CD8-positive, alpha-beta memory T cell (primary cell): ENCODE measurements at regions not wholly inside any gene's neighbourhood (a gene's known extent, or its start where the extent isn't known, plus 50 kb on each side); places are given as distances from the start of the nearest gene placed in this dataset.

Experiments
- CTCF ChIA-PET: fragments of 350-600 bp; sonication (Branson Sonifier 250); formaldehyde crosslinking; loops from one replicate; lab custom pipeline; 2021; ENCODE audit warnings: antibody characterized with exemption; lab: Charles Lee
- POLR2A ChIA-PET: fragments of 350-600 bp; sonication (Branson Sonifier 250); formaldehyde crosslinking; loops from one replicate; lab custom pipeline; 2021; ENCODE audit warnings: antibody characterized with exemption; lab: Charles Lee
- DNase-seq, 5 donors: peaks; one replicate each; pipeline versions ENCODE4 v3.0.0 to v3.0.0-alpha.2; 2020 to 2022; ENCODE audit warnings: mixed read lengths in 1 of 5
- H3K27ac ChIP-seq: one replicate; pipeline ENCODE4 v1.7.0; 2013; ENCODE audit warnings: low read depth, mild to moderate bottlenecking, low read length, moderate library complexity
- H3K27me3 ChIP-seq: 2 replicates; pipeline ENCODE4 v1.7.0; 2013; ENCODE audit warnings: low read length, mild to moderate bottlenecking; ENCODE audit not compliant: insufficient read depth, poor library complexity, severe bottlenecking
- H3K36me3 ChIP-seq: 2 replicates; pipeline ENCODE4 v1.7.0; 2013; ENCODE audit warnings: mild to moderate bottlenecking, low read length, moderate library complexity; ENCODE audit not compliant: insufficient read depth
- H3K4me1 ChIP-seq: 2 replicates; pipeline ENCODE4 v1.7.0; 2013; ENCODE audit warnings: mild to moderate bottlenecking, low read length, moderate library complexity; ENCODE audit not compliant: insufficient read depth
- H3K4me3 ChIP-seq: 2 replicates; pipeline ENCODE4 v1.7.0; 2013; ENCODE audit warnings: mild to moderate bottlenecking, low read length
- H3K9me3 ChIP-seq: 2 replicates; pipeline ENCODE4 v1.7.0; 2013; ENCODE audit warnings: mild to moderate bottlenecking, low read length
- H3K27ac Mint-ChIP-seq, 8 donors: one replicate each; pipeline ENCODE4 v1.8.0; 2020 to 2021; ENCODE audit warnings: mixed read lengths in 8 of 8, mild to moderate bottlenecking in 6 of 8, inconsistent platforms in 3 of 8, moderate library complexity in 3 of 8
- H3K27me3 Mint-ChIP-seq, 2 donors: one replicate each; pipeline ENCODE4 v1.8.0; 2020 to 2021; ENCODE audit warnings: mixed read lengths in 2 of 2, mild to moderate bottlenecking in 1 of 2, moderate library complexity in 1 of 2
- H3K36me3 Mint-ChIP-seq, 3 donors: one replicate each; pipeline ENCODE4 v1.8.0; 2020 to 2021; ENCODE audit warnings: mixed read lengths in 3 of 3, inconsistent platforms in 1 of 3, mild to moderate bottlenecking in 1 of 3
- H3K4me1 Mint-ChIP-seq, 3 donors: one replicate each; pipeline ENCODE4 v1.8.0; 2020 to 2021; ENCODE audit warnings: mixed read lengths in 3 of 3, inconsistent platforms in 1 of 3, mild to moderate bottlenecking in 1 of 3
- H3K4me3 Mint-ChIP-seq, 7 donors: one replicate each; pipeline ENCODE4 v1.8.0; 2020 to 2021; ENCODE audit warnings: mixed read lengths in 7 of 7, mild to moderate bottlenecking in 6 of 7, moderate library complexity in 4 of 7, inconsistent platforms in 2 of 7
- H3K9me3 Mint-ChIP-seq, 5 donors: one replicate each; pipeline ENCODE4 v1.8.0; 2020 to 2022; ENCODE audit warnings: mixed read lengths in 5 of 5, mild to moderate bottlenecking in 3 of 5, moderate library complexity in 2 of 5, inconsistent platforms in 1 of 5

DNA sequence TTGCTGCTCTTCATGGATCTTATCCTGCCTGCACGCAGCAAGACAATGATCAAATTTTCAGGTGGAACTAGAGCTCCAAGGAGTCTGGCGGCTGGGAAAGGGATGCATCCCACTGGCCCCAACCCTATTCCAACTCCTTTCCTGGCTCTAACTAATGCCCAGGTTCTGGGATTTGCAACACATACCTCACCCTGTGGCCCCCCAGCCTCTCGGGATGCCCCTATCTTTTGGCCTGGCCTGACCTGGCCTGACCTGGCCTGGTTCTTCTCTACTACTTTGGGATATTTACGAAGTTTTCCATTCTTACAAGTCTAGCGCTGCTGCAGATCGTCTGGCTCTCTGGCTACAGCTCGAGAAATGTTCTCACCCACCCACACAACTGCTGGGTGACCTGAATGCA lies 56.4 kb upstream of the CDKN2AIP start:
- H3K36me3 ChIP-seq: no peaks in the 10 kb centered on the region
- H3K27me3 Mint-ChIP-seq: peaks cover 10 to 39% of the 10 kb centered on the region in 2 donors
- H3K36me3 Mint-ChIP-seq: no peaks in the 10 kb centered on the region
- no peak overlapping the region for H3K27ac Mint-ChIP-seq
- H3K9me3 ChIP-seq: no peaks in the 10 kb centered on the region
- no peak overlapping the region for H3K27ac ChIP-seq
- ChIA-PET POLR2A (interaction anchor here (0.6 kb wide), 1 partner anchor 89 kb away, joined by 9 read pairs; no protein-coding TSS in a partner anchor), CTCF (no interaction called here)
- no peak overlapping the region for H3K4me3 ChIP-seq
- no peak overlapping the region for H3K4me3 Mint-ChIP-seq
- no peaks in the 10 kb centered on the region for H3K9me3 Mint-ChIP-seq
- H3K27me3 ChIP-seq: no peaks in the 10 kb centered on the region
- peaks cover 7% of the 10 kb centered on the region for H3K4me1 ChIP-seq
- DNase-seq: no peak
- H3K4me1 Mint-ChIP-seq: peaks cover 0 to 4% (median 0%) of the 10 kb centered on the region in 3 donors

- H3K9me3 ChIP-seq: no peaks in the 10 kb centered on the region
- no peak overlapping the region for H3K27ac Mint-ChIP-seq
- ChIA-PET CTCF (no interaction called here), POLR2A (no interaction called here)
- no peaks in the 10 kb centered on the region for H3K36me3 ChIP-seq
- H3K9me3 Mint-ChIP-seq: no peaks in the 10 kb centered on the region
- peaks cover 7% of the 10 kb centered on the region for H3K4me1 ChIP-seq
- H3K27ac ChIP-seq: no peak overlapping the region
- no peak overlapping the region for H3K4me3 Mint-ChIP-seq
- peaks cover 0 to 4% (median 0%) of the 10 kb centered on the region in 3 donors for H3K4me1 Mint-ChIP-seq
- H3K27me3 Mint-ChIP-seq: peaks cover 10 to 45% of the 10 kb centered on the region in 2 donors
- DNase-seq: no peak
- no peak overlapping the region for H3K4me3 ChIP-seq
- no peaks in the 10 kb centered on the region for H3K36me3 Mint-ChIP-seq
- no peaks in the 10 kb centered on the region for H3K27me3 ChIP-seq
Observed at GRCh38 chr4:183388777-183389176, 55.7 kb upstream of the CDKN2AIP start.

DNA sequence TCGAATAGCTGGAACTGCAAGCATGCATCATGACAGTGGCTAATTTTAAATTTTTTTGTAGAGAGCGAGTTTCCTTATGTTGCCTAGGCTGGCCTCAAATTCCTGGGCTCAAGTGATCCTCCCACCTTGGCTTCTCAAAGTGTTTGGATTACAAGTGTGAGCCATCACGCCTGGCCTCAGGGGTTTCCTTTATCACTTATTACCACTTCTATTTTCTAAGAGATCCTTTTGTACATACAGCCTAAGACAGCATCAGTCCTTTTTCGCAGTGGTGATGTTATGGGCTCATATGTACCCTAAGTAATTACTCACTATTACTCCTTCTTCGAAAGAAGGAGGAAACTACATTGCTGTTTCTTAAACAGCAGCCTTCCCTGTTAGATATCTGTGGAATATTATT lies 54.1 kb upstream of the CDKN2AIP start:
- H3K36me3 Mint-ChIP-seq: no peaks in the 10 kb centered on the region
- H3K4me1 Mint-ChIP-seq: peaks cover 0 to 4% (median 0%) of the 10 kb centered on the region in 3 donors
- Histone ChIP-seq H3K9me3 (no peaks in the 10 kb centered on the region), H3K27ac (no peak overlapping the region), H3K4me1 (peaks cover 7% of the 10 kb centered on the region), H3K27me3 (no peaks in the 10 kb centered on the region), H3K4me3 (no peak overlapping the region), H3K36me3 (no peaks in the 10 kb centered on the region)
- CTCF ChIA-PET: no interaction called here
- H3K4me3 Mint-ChIP-seq: no peak overlapping the region
- peaks cover 10 to 56% of the 10 kb centered on the region in 2 donors for H3K27me3 Mint-ChIP-seq
- H3K9me3 Mint-ChIP-seq: no peaks in the 10 kb centered on the region
- no peak overlapping the region for H3K27ac Mint-ChIP-seq
- POLR2A ChIA-PET: no interaction called here
- no peak for DNase-seq

- Mint-ChIP-seq H3K4me3 (no peak overlapping the region), H3K27ac (no peak overlapping the region), H3K9me3 (no peaks in the 10 kb centered on the region), H3K27me3 (peaks cover 10 to 53% of the 10 kb centered on the region in 2 donors), H3K4me1 (peaks cover 0 to 5% (median 0%) of the 10 kb centered on the region in 3 donors), H3K36me3 (no peaks in the 10 kb centered on the region)
- Histone ChIP-seq H3K36me3 (no peaks in the 10 kb centered on the region), H3K4me3 (no peak overlapping the region), H3K27ac (no peak overlapping the region), H3K4me1 (peaks cover 7% of the 10 kb centered on the region), H3K9me3 (no peaks in the 10 kb centered on the region), H3K27me3 (no peaks in the 10 kb centered on the region)
- CTCF ChIA-PET: no interaction called here
- DNase-seq: no peak
- POLR2A ChIA-PET: no interaction called here
Observed at GRCh38 chr4:183391204-183391603, 53.2 kb upstream of the CDKN2AIP start.

GRCh38 chr4:183392377-183392776 lies 52.1 kb upstream of the CDKN2AIP start:
- H3K27ac Mint-ChIP-seq: peak overlapping the region in 1 of 8 donors; percentile 64
- no peak overlapping the region for H3K27ac ChIP-seq
- CTCF ChIA-PET: interaction anchor here (1.6 kb wide), 1 partner anchor 15 kb away, joined by 4 read pairs; no protein-coding TSS in a partner anchor

GRCh38 chr4:183393446-183393845 lies 51.0 kb upstream of the CDKN2AIP start:
- DNase-seq: no peak
- no peaks in the 10 kb centered on the region for H3K9me3 Mint-ChIP-seq
- H3K4me3 Mint-ChIP-seq: no peak overlapping the region
- Histone ChIP-seq H3K4me1 (peaks cover 13% of the 10 kb centered on the region), H3K9me3 (no peaks in the 10 kb centered on the region), H3K4me3 (no peak overlapping the region), H3K36me3 (no peaks in the 10 kb centered on the region), H3K27ac (no peak overlapping the region), H3K27me3 (no peaks in the 10 kb centered on the region)
- H3K4me1 Mint-ChIP-seq: peaks cover 11 to 20% (median 16%) of the 10 kb centered on the region in 3 donors
- no peak overlapping the region for H3K27ac Mint-ChIP-seq
- ChIA-PET POLR2A (no interaction called here), CTCF (interaction anchor here (0.7 to 1.6 kb wide), 2 partner anchors 10 to 14 kb away, joined by 3 to 4 read pairs; no protein-coding TSS in a partner anchor)
- peaks cover 7 to 43% of the 10 kb centered on the region in 2 donors for H3K27me3 Mint-ChIP-seq
- H3K36me3 Mint-ChIP-seq: no peaks in the 10 kb centered on the region

More at GRCh38 chr4:183392377-183392776, 52.1 kb upstream of the CDKN2AIP start:
- no peak overlapping the region for H3K4me3 Mint-ChIP-seq
- Histone ChIP-seq H3K9me3 (no peaks in the 10 kb centered on the region), H3K4me3 (no peak overlapping the region), H3K36me3 (no peaks in the 10 kb centered on the region), H3K4me1 (peaks cover 7% of the 10 kb centered on the region), H3K27me3 (no peaks in the 10 kb centered on the region)
- POLR2A ChIA-PET: no interaction called here
- H3K9me3 Mint-ChIP-seq: no peaks in the 10 kb centered on the region
- no peak for DNase-seq
- H3K4me1 Mint-ChIP-seq: peaks cover 5 to 10% (median 7%) of the 10 kb centered on the region in 3 donors
- H3K36me3 Mint-ChIP-seq: no peaks in the 10 kb centered on the region
- H3K27me3 Mint-ChIP-seq: peaks cover 7 to 49% of the 10 kb centered on the region in 2 donors

- H3K4me1 Mint-ChIP-seq: peaks cover 18 to 25% (median 23%) of the 10 kb centered on the region in 3 donors
- Histone ChIP-seq H3K27ac (no peak overlapping the region), H3K36me3 (no peaks in the 10 kb centered on the region), H3K4me1 (peaks cover 13% of the 10 kb centered on the region), H3K9me3 (no peaks in the 10 kb centered on the region), H3K4me3 (no peak overlapping the region), H3K27me3 (no peaks in the 10 kb centered on the region)
- no peak for DNase-seq
- peaks cover 9 to 34% of the 10 kb centered on the region in 2 donors for H3K27me3 Mint-ChIP-seq
- no peak overlapping the region for H3K4me3 Mint-ChIP-seq
- POLR2A ChIA-PET: no interaction called here
- no peaks in the 10 kb centered on the region for H3K36me3 Mint-ChIP-seq
- CTCF ChIA-PET: interaction anchor here (1.6 kb wide), 1 partner anchor 13 kb away, joined by 4 read pairs; no protein-coding TSS in a partner anchor
- H3K9me3 Mint-ChIP-seq: no peaks in the 10 kb centered on the region
- no peak overlapping the region for H3K27ac Mint-ChIP-seq
Observed at GRCh38 chr4:183394166-183394951, 50.1 kb upstream of the CDKN2AIP start.
